NT2/D1 (cell line): ENCODE measurements at regions not wholly inside any gene's neighbourhood (a gene's known extent, or its start where the extent isn't known, plus 50 kb on each side); places are given as distances from the start of the nearest gene placed in this dataset.

Source experiments
- SUZ12 ChIP-seq: IDR thresholded peaks from 2 replicates; pipeline ENCODE4 v1.6.1; 2011; ENCODE audit not compliant: insufficient read length, insufficient read depth; ENCODE audit errors: extremely low read depth
- ZNF274 ChIP-seq: IDR thresholded peaks from 2 replicates; pipeline ENCODE4 v1.6.1; 2011; ENCODE audit warnings: mild to moderate bottlenecking, low read depth, low read length

DNA sequence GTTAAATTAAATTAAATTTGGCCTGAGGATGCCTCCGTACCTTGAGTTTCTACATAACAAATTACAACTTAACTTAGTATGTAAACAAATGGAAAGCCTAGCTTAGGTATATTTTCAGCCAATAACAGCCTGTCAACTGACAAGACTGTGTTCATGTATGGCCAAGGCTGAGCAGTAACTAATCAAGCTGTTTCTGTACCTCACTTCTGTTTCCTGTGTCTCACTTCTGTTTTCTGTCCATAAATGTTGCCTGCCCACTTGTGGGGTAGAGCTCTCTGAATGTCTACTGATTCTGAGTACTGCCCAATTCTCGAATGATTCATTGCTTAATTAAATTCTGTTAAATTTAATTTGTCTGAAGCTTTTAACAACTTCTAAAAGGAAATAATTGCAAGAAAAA lies 445.2 kb downstream of the PCDH11X start:
- TF ChIP-seq SUZ12 (no peak), ZNF274 (no peak)
